C4-2B (cell line): ENCODE measurements at regions not wholly inside any gene's neighbourhood (a gene's known extent, or its start where the extent isn't known, plus 50 kb on each side); places are given as distances from the start of the nearest gene placed in this dataset.

Experiments
- ZFX ChIP-seq: fragments of 450-650 bp; IDR thresholded peaks from 2 replicates; pipeline ENCODE4 v1.6.1; 2017
- TF ChIP-seq, protein P1 (sequence below): fragments of 450-650 bp; conservative IDR thresholded peaks from 2 replicates; pipeline ENCODE4 v1.5.1; 2017; ENCODE audit warnings: mild to moderate bottlenecking

DNA sequence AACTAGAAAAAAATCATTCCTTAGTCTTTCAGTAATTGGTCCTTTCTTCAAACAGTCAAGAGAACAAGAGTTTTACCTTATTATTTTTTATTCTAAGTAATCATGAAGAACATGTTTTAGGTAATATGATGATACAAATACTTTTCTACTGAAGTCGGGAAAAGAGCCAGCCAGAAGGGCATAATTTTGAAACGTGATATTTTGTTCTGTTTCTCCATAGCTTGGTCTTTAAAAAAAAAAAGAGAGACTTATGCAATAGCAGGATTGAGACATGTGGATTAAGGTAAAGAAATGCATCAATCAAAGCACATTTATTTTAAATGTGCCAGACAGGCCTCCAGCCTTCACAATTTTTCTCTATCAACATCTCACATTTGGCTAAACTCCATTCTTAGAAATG is 1016.8 kb downstream of the CNTNAP5 start:
- TF ChIP-seq, protein P1, sequence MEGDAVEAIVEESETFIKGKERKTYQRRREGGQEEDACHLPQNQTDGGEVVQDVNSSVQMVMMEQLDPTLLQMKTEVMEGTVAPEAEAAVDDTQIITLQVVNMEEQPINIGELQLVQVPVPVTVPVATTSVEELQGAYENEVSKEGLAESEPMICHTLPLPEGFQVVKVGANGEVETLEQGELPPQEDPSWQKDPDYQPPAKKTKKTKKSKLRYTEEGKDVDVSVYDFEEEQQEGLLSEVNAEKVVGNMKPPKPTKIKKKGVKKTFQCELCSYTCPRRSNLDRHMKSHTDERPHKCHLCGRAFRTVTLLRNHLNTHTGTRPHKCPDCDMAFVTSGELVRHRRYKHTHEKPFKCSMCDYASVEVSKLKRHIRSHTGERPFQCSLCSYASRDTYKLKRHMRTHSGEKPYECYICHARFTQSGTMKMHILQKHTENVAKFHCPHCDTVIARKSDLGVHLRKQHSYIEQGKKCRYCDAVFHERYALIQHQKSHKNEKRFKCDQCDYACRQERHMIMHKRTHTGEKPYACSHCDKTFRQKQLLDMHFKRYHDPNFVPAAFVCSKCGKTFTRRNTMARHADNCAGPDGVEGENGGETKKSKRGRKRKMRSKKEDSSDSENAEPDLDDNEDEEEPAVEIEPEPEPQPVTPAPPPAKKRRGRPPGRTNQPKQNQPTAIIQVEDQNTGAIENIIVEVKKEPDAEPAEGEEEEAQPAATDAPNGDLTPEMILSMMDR = no peak
- TF ChIP-seq ZFX = no peak
